ENCODE measurements at regions not wholly inside any gene's neighbourhood (a gene's known extent, or its start where the extent isn't known, plus 50 kb on each side); places are given as distances from the start of the nearest gene placed in this dataset.

DNA sequence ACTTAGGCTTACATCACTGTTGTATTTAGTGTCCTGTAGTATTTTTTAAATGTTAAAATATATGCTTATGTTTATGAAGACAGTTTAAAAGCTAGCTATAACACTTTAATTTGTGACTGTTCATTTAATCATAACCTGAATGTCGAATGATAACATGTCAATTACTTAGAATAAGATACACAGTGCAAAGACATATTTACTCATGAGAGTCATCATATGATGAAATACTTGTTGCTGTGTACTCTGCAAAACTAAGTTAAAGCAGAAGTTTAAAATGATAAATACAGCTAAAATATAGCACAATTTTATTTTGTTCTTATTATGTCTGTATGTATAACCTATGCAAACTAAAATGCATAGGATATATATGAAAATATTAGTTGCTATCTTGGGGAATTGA, 497.4 kb downstream of the FSCB start:
- DNase-seq (ENCODE audit: low spot score) = no peak

DNA sequence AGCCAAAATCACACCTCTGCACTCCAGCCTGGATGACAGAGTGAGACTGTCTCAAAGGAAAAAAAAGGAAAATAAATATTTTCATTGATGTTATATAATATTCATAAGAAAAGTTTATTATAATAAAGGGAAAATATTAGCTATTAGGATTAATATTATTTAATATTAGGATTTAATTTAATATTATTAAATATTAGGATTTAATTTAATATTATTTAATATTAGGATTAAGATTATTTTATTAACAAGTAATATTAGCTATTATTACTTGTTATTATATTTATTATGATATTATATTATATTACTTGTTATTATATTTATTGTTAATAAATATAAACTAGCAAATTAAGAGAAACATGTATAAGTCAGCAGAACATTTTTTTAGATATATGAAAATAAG, 518.1 kb downstream of the FSCB start:
- no peak for DNase-seq (ENCODE audit: low spot score)

GRCh38 chr14:43983721-43984120, 523.4 kb downstream of the FSCB start:
- DNase-seq (ENCODE audit: low spot score) = no peak

- no peak for DNase-seq (ENCODE audit: low spot score)
Observed at GRCh38 chr14:43981135-43981768, 525.8 kb downstream of the FSCB start.

GRCh38 chr14:43956741-43957140, 550.3 kb downstream of the FSCB start:
- no peak for DNase-seq (ENCODE audit: low spot score)

- DNase-seq (ENCODE audit: low spot score) = no peak
Observed at GRCh38 chr14:43949400-43949799, 557.7 kb downstream of the FSCB start.

- DNase-seq (ENCODE audit: low spot score) = no peak
Observed at GRCh38 chr14:43939836-43940235, 567.2 kb downstream of the FSCB start.

DNA sequence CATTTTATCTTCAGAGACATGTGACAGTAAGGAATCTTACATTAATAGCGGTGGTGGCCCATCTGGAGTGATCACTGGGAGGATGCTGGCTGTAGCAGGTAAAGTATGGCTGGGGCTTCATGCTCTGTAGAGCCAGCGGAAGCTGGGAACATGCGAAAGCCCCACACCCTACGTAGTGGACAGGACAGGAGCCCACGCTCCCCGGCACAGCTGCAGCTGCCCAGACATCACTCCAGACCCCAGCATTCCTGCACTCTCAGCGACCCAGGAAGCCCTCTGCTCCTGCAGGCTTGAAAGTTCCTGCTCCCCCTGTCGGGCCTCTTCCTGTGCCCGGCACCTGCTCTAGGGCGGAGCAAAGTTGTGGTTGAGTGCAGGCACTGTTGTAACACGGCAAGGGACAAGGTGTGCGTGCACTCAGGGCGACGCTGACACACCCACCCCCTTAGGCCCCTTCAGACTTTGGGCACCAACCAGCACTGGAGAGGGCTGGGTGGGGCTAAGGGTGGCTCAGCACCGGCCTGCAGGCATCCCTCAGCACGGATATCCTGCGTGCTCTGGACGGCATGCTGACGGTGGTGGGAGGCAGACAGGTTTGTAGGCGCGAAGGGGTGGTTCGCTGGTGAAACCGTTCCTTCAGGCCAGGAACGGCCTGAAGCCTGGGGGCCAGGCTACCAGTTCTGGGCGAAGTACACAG, 568.3 kb downstream of the FSCB start:
- no peak for DNase-seq (ENCODE audit: low spot score)

- no peak for DNase-seq (ENCODE audit: low spot score)
Observed at GRCh38 chr14:43937001-43937400, 570.1 kb downstream of the FSCB start.

DNA sequence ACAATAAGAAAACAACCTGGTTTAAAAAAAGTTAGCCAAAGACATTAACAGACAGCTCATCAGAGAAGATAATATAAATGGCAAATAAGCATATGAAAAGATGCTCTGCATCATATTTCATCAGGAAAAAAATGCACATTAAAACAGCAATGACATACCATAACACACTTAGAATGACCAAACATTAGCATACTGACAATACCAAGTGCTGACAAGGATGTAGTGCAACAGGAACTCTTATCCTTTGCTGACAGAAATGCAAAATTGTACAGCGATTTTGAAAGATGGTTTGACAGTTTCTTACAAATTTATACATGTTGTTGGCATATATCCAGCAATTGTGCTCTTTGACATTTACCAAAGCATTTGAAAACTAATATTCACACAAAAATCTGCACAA, 573.0 kb downstream of the FSCB start:
- no peak for DNase-seq (ENCODE audit: low spot score)

GRCh38 chr14:43914041-43914693, 592.9 kb downstream of the FSCB start:
- no peak for DNase-seq (ENCODE audit: low spot score)

GRCh38 chr14:43903209-43903608, 603.9 kb downstream of the FSCB start:
- no peak for DNase-seq (ENCODE audit: low spot score)

DNA sequence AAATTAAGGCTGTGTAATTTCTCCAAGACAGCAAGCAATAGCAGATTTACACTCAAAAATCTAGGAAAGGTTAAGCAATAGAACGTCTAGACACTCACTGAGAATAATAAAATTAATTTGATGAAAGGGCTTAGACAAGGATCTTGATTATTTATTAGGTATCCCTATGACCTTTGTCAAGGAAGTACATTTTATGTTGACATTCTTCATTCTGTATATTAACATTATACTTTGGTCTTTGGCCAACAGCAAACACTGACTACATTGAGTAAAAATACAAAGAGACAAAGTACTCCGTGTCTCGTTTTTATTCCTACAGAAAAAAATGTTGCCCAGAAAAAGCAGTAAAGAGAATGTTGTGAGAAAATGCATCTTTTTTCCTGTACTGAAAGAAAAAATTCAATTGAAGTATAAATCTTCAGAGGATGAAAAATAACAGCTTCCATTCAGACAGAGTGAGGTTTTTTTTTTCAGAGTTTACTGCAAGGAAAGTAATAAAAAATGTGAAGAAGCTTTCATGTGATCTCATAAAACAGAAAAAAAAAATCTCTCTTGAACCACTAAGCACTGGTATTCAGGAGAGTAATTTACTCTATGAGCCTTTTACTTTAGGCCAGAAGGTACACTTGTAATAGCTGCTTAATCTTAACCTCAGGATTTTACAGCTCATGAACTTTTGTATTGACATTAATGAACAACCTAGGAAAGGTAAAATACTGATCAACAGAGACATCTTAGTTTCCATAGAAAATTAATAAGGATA, 605.0 kb downstream of the FSCB start:
- no peak for DNase-seq (ENCODE audit: low spot score)

DNA sequence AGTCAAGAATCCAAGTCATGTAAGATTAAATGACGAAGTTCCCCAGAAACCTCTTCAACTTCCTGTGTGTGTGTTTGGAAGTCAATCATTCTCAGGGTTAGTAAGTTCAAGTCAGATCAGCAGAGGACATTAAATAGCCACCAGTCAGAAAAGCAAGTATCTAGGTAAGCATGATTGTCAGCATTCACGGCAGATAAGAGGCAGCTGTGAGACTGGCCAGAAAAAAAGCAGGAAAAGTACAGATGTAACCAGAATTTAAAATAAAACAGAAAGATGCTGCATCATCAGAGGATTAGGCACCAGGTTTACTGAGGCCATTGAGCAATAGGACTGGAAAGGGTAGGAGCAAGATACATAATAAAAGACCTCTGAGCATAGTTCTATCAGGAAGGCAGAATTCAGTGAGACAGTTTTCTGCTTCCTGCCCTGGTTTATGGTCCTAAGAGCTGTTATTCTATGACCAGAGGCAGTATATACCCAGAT, 606.9 kb downstream of the FSCB start:
- DNase-seq (ENCODE audit: low spot score) = no peak

DNA sequence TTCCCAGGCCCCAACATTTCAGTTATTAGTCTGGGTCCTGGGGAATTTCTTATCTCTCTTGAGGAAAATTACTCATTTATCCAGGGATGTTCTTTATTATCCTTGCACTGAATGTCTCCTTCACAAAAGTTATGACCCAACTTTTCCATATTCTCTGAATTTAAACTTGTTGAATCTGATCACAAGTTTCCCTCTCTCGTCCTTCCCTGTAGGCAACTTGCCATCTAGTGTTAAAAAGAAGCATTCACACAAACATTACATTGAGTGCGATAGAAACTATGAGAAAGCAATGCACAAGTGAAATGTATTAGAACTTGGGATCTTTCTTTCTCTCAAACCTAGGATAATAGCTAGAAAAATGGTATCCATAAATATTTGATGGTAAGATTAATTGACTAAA, 608.4 kb downstream of the FSCB start:
- peak; percentile 23 for DNase-seq (ENCODE audit: low spot score)

- DNase-seq (ENCODE audit: low spot score) = no peak
Observed at GRCh38 chr14:43896044-43896443, 611.0 kb downstream of the FSCB start.

DNA sequence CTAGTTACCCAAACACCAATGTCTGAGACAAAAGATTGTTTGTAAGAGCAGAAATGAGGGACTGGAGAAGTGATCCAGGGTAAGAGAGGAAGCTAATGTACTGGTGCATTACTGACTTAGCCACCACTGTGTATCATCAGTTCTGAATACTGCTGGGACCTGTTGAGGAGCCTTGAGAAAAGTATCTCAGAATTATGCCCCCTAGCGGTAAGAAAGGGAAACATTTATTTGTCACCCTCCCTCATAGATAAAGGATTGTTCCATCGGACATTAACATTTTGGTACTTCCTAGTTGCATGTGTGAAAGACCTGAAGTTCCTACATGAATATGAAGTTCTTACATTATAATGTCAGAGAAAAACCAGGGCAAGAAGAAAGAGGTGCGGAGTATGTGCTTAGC, 612.5 kb downstream of the FSCB start:
- DNase-seq (ENCODE audit: low spot score) = peak; percentile 24

- DNase-seq (ENCODE audit: low spot score) = no peak
Observed at GRCh38 chr14:43887523-43887922, 619.6 kb downstream of the FSCB start.

DNA sequence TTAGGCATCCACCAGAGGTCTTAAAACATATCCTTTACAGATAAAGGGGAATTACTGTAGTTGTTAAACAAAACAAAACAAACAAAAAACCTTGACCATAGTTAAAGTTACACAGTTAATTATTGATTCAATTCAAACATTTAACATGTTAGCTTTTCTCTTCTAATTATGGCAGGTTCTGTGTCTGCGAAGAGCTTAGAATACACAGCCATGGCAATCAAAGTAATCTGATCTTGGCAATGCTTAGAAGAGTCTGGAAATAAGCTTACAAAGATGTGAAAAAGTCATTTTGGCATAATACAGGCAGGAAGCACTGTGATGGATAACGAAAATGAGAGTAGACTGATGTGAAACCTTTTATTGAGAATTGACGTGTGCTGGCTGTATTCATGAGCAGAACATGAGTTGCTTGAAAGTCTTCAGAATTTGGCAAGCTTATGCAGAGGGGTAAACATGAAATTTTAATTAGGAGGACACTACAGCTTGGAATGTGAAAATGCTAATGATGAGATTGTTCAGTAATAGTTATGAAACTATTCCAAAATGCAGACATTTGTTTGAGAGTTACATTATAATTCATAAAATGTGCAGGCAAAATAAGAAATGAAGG, 629.6 kb downstream of the FSCB start:
- DNase-seq (ENCODE audit: low spot score) = no peak

- DNase-seq (ENCODE audit: low spot score) = no peak
Observed at GRCh38 chr14:43872752-43873655, 634.1 kb downstream of the FSCB start.

DNA sequence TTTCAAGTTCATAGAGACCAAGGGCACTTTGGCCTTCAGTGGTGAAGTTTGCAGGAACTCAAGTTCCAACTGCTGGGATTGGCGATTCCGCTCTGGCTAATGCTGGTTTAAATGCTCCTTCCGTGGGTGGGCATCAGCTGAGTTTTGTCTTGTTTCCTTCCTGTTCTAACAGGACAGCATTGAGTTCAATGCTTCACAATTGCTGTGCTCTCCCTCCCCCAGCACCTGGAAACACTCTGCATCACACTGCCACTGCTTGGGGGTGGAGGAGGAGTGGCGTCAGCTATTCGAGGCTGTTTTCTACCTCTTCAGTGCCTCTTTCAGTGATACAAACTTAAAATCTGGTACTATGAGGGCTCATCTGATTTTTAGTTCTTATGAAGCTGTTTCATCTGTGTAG, 634.9 kb downstream of the FSCB start:
- no peak for DNase-seq (ENCODE audit: low spot score)
